ENCODE measurements at regions not wholly inside any gene's neighbourhood (a gene's known extent, or its start where the extent isn't known, plus 50 kb on each side); places are given as distances from the start of the nearest gene placed in this dataset.

DNA sequence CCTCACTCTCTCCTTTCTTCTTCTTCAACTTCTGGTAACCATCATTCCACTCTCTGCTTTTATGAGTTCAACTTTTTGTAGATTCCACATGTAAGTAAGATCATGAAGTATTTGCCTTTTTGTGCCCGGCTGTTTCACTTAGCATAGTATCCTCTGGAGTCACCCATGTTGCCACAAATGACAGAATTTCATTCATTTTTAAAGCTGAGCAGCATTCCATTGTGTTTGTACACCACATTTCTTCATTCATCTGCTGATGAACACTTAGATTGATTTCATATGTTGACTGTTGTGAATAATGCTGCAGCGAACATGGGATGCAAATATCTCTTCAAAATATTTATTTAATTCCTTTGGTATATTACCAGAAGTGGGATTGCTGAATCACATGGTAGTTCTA is 133.6 kb upstream of the ERBB4 start (continued):
- TF ChIP-seq, protein P1, sequence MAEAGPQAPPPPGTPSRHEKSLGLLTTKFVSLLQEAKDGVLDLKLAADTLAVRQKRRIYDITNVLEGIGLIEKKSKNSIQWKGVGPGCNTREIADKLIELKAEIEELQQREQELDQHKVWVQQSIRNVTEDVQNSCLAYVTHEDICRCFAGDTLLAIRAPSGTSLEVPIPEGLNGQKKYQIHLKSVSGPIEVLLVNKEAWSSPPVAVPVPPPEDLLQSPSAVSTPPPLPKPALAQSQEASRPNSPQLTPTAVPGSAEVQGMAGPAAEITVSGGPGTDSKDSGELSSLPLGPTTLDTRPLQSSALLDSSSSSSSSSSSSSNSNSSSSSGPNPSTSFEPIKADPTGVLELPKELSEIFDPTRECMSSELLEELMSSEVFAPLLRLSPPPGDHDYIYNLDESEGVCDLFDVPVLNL (CRISPR knock-in tag; IDR thresholded peaks at IDR 0.05; ENCODE audit: borderline replicate concordance, low read depth): no peak
- no peak for TF ChIP-seq GTF2I (CRISPR knock-in tag; conservative IDR thresholded peaks at IDR 0.05)
- TF ChIP-seq IRF2 (CRISPR knock-in tag; IDR thresholded peaks at IDR 0.05; ENCODE audit: borderline replicate concordance, low read depth): no peak
- TF ChIP-seq, protein P2, sequence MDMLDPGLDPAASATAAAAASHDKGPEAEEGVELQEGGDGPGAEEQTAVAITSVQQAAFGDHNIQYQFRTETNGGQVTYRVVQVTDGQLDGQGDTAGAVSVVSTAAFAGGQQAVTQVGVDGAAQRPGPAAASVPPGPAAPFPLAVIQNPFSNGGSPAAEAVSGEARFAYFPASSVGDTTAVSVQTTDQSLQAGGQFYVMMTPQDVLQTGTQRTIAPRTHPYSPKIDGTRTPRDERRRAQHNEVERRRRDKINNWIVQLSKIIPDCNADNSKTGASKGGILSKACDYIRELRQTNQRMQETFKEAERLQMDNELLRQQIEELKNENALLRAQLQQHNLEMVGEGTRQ (CRISPR knock-in tag; IDR thresholded peaks at IDR 0.05): no peak

DNA sequence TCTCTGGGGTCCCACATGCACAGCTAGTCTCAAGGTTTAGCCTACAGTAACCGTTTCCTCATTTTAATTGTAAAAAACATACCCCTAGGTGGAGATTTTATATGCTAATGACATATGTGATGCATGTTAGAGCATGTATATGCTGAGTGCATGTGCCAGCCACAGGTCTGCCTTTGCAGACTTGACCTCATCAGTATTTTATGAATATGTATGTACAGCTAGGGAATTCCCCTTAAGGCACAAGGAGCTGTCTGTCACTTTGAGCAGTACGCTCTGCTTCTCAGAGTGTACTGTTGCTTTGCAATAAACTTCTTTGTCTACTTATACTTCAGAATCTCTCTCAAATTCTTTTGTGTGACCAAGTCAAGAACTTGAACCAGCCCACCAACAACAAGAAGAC is 131.2 kb upstream of the ERBB4 start:
- no peaks in the 10 kb centered on the region for H3K27me3 Mint-ChIP-seq (ENCODE audit: low read depth)
- ChIA-PET CTCF (no interaction called here), POLR2A (no interaction called here)
- no peak overlapping the region for H3K4me3 Mint-ChIP-seq
- H3K4me1 Mint-ChIP-seq: no peaks in the 10 kb centered on the region
- no peaks in the 10 kb centered on the region for H3K9me3 Mint-ChIP-seq
- no peak overlapping the region for H3K27ac Mint-ChIP-seq
- ATAC-seq (no peak), DNase-seq (ENCODE audit: low spot score) (no peak)
- H3K36me3 Mint-ChIP-seq: no peaks in the 10 kb centered on the region
- TF ChIP-seq, protein P3, sequence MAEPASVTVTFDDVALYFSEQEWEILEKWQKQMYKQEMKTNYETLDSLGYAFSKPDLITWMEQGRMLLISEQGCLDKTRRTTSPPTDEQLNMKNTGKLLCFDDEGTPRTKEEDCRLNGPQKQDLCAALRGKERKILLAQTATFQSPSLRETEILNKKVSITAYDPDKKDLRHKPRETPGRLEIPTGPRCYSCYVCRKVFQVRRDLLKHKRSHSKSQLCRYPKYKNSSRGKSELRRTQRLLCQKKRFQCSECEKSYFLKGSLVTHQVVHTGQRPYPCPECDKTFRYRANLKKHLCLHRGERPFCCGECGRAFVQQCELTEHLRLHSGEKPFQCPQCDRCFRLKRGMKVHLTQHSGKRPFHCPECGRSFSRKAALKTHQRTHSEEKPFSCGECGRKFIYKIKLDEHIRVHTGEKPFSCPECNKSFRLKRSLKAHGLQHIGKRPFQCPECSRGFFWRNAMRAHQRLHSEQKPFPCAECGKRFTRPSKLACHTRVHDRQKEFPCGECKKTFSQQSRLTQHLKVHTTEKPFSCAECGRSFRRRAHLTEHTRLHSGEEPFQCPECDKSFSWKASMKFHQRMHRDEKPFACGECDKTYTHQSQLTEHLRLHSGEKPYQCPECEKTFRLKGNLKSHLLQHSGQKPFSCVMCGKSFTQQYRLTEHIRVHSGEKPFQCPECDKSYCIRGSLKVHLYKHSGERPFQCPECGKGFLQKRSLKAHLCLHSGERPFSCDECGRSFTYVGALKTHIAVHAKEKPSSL (CRISPR knock-in tag; conservative IDR thresholded peaks at IDR 0.05): no peak
- no peak for TF ChIP-seq ZBTB43 (CRISPR knock-in tag; IDR thresholded peaks at IDR 0.05)
- no peak for TF ChIP-seq ZMAT4 (CRISPR knock-in tag; IDR thresholded peaks at IDR 0.05)
- no peak for TF ChIP-seq ZNF232 (CRISPR knock-in tag; IDR thresholded peaks at IDR 0.05)
- TF ChIP-seq PRDM15 (CRISPR knock-in tag; IDR thresholded peaks at IDR 0.05): no peak
- TF ChIP-seq ZNF416 (CRISPR knock-in tag; IDR thresholded peaks at IDR 0.05): no peak
- TF ChIP-seq CREM (CRISPR knock-in tag; IDR thresholded peaks at IDR 0.05): no peak
- TF ChIP-seq RORB (CRISPR knock-in tag; IDR thresholded peaks at IDR 0.05): no peak
- no peak for TF ChIP-seq ZNF532 (CRISPR knock-in tag; IDR thresholded peaks at IDR 0.05; ENCODE audit: borderline replicate concordance)
- no peak for TF ChIP-seq SMAD4 (CRISPR knock-in tag; IDR thresholded peaks at IDR 0.05)
- TF ChIP-seq, protein P4, sequence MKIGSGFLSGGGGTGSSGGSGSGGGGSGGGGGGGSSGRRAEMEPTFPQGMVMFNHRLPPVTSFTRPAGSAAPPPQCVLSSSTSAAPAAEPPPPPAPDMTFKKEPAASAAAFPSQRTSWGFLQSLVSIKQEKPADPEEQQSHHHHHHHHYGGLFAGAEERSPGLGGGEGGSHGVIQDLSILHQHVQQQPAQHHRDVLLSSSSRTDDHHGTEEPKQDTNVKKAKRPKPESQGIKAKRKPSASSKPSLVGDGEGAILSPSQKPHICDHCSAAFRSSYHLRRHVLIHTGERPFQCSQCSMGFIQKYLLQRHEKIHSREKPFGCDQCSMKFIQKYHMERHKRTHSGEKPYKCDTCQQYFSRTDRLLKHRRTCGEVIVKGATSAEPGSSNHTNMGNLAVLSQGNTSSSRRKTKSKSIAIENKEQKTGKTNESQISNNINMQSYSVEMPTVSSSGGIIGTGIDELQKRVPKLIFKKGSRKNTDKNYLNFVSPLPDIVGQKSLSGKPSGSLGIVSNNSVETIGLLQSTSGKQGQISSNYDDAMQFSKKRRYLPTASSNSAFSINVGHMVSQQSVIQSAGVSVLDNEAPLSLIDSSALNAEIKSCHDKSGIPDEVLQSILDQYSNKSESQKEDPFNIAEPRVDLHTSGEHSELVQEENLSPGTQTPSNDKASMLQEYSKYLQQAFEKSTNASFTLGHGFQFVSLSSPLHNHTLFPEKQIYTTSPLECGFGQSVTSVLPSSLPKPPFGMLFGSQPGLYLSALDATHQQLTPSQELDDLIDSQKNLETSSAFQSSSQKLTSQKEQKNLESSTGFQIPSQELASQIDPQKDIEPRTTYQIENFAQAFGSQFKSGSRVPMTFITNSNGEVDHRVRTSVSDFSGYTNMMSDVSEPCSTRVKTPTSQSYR (CRISPR knock-in tag; IDR thresholded peaks at IDR 0.05): no peak
- TF ChIP-seq ZNF138 (CRISPR knock-in tag; conservative IDR thresholded peaks at IDR 0.05): no peak
- no peak for TF ChIP-seq ZNF263 (CRISPR knock-in tag; IDR thresholded peaks at IDR 0.05; ENCODE audit: low read depth)
- no peak for TF ChIP-seq HMGA2 (CRISPR knock-in tag; IDR thresholded peaks at IDR 0.05)
- TF ChIP-seq NFE2L1 (CRISPR knock-in tag; IDR thresholded peaks at IDR 0.05): no peak
- TF ChIP-seq, protein P2 (CRISPR knock-in tag; IDR thresholded peaks at IDR 0.05): no peak
